NCI-H526 treated with DMSO at 0.1 percent for 48 hours (cell line): ENCODE measurements at regions not wholly inside any gene's neighbourhood (a gene's known extent, or its start where the extent isn't known, plus 50 kb on each side); places are given as distances from the start of the nearest gene placed in this dataset.

Experiments
- DNase-seq: peaks from one replicate; lab custom pipeline; 2025; lab: John Stamatoyannopoulos, UW

DNA sequence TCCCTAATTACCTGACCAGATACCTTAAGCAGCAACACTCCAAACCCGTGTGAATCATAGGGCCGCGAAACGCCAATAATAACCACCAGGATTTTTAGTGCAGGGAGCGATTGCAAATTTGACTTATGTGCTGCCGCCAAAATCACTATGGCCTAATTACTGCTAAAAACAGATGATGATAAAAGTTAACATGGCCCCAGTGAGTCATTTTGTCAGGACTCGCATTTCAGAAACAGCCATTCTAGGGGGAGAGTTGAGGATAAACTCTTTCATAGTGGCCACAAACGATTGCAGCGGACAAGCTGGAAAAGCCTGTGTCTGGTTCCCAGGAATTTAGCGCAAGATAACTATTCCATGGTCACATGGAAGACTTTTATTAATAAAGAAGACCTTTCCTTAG lies 103.4 kb downstream of the HLX start:
- DNase-seq: no peak

DNA sequence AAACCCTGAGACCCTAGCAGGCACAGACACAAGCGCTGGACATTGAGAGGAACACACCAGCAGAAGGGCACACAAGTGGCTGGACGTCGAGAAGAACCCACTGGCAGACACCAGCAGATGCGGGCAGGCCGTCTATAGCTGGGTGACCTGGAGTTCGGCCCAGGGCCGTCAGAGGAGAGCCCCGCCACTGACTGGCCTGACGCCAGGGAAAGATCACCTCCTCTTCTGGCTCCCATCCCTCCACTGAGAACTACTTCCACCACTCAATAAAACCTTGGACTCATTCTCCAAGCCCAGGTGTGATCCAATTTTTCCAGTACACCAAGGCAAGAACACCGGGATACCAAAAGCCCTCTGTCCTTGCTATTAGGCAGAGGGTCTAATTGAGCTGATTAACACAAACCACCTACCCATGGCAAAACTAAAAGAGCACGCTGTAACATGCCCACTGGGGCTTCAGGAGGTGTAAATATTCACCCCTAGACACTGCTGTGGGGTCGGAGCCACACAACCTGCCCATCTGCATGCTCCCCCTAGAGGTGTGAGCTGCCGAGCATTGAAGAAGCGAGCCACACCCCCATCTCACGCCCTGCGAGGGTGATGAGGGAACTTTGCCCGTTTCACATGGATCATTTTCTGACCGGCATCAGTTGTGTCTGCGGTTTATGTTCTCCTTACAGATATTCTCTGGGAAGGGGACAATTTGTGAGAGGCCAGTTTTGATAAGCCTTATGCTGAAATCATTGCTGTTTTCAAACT lies 104.8 kb downstream of the HLX start:
- DNase-seq: no peak

DNA sequence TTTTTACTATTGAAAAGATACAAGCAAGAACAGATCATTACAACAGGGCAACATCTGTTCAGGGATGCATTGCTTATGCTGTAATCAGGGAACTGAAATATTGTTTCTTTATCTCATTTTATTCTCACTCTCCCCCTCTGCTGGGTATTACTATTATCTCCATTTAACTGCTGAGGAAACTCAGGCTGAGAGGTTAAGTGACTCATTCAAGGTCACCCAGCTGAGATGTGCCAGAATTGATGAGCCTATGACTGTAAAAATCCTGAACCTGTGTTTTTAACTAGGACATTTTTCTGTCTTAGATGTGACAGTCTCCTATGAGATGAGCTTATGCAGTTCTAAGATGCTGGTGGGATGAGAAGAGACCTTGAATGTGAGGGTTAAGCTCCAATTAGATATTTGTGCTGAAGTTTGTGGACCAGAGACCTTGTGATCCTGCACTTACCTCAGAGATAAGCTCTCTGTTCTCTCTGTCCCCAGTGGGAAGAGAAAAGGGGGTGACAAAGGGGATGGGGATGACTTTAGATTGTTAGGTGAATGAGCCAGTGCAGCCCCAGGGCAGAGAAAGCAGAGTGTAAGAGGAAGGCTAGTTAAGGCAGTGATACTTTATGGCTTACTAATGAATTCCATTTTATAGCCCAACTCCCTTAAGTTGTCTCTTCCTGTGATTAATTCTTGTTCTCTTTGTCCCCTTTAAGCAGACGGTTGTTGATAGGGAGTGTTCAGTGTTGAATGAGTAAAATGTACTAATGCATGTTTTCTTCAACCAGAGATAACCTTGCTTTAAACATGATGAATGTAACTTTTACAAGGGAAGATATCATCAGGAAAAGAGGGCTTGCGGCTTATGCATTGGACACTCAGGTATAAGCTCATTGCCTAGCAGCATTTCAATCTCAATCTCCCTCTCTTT lies 111.4 kb downstream of the HLX start:
- DNase-seq: no peak

DNA sequence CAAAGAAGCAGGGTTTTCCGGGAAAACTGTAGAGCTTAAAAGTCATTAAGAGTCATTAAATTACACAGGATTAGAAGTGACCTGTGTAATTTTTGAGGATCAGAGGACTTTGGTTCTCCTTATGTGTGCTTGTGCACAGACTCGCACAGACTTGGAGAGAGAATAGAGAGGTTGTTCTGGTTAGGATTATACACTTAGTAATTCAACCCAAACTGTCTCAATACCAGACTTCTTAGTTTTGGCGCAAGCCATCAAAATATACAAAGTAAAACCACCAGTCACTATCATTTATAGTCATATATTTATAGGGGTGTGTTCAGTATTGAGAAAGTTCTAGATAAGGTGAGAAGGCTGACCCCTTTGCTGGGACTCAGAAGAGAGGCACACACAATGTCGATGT lies 112.3 kb downstream of the HLX start:
- DNase-seq: no peak

DNA sequence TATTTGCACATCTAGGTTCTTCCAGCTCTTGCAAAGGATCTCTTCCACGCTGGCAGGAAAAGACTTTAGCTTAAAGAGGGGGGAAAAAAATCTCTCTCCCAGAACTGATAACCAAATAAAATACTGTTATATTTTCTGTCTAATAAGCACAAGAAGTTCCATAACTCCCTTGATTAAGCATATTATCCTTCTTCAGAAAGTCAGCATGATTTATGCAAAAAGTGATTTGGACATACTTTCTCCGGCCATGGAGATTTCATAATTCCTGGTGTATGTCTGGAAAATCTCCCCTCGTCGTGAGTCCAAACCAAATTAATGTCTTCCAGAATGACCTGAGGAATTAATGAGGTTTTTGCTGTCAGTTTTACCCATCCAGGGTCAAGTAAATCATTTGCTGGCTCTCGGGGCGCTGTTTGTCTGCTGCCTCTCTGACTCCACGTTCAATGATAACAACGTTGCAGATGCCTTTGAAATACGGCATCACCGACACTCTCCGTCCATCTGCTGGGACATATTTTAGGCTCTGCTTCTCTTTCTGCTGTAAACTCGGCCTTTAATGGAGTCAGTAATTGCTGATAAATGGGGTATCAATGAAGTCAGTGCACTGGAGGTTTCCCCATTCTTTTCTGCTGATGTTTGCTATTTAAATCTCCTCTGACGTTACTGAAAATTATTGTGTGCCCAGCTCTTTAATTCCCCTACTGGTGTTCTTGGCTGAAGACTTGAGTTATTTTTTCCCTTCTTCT lies 112.9 kb downstream of the HLX start:
- DNase-seq: no peak

DNA sequence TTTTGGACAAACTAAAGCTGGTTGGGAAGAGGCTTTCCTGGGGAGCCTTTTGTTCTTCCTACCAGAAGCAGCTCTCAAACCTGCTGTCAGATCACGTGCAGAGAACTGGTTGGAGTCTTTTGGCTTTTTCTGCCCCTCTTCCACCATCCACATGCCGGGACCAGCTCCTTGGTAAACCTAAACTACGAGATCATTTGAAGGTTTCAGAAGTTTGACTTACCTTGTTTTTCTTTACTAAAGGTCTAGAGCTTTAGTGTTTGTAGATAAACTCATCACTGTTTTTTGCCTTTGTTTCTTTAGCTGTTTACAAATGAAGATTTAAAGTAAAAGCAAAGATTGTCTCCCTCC lies 113.4 kb downstream of the HLX start:
- DNase-seq: no peak

DNA sequence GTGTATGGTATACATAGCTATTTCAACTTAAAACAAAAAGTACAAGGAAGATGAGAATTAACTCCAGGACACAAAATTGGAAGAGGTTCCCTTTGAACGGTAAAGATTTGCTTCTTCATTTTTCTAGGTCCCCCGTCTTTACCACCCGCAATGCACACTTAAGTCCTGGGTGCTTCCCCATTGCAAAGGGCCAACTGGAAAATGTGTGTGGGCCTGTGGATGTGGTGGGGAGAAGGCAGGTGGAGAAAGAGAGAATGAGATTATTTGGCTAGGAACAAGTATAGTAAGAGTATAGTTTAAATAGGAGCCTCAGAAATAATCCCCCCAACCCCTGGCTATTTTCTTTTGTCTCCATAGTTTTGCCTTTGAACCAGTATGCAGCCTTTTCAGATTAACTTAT lies 115.4 kb downstream of the HLX start:
- no peak for DNase-seq

DNA sequence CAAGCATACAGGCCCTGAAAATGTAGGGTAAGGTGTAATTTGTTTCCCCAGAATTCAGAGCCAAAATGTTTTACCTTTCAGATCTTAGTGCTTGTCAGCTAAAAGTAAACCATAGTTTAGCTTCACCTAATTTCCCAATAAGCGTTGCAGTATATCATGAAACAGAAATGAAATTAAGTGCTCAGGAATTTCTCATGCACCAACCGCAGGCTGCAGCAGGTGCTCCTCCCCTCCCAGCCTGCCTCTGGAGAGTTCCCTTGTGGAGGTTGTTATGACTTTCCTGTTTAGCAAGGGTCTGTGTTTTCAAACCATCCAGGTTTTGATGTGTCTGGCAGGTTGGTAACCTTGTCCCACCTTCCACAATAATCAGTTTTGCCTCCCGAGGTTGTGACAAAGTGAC lies 118.5 kb downstream of the HLX start:
- no peak for DNase-seq

DNA sequence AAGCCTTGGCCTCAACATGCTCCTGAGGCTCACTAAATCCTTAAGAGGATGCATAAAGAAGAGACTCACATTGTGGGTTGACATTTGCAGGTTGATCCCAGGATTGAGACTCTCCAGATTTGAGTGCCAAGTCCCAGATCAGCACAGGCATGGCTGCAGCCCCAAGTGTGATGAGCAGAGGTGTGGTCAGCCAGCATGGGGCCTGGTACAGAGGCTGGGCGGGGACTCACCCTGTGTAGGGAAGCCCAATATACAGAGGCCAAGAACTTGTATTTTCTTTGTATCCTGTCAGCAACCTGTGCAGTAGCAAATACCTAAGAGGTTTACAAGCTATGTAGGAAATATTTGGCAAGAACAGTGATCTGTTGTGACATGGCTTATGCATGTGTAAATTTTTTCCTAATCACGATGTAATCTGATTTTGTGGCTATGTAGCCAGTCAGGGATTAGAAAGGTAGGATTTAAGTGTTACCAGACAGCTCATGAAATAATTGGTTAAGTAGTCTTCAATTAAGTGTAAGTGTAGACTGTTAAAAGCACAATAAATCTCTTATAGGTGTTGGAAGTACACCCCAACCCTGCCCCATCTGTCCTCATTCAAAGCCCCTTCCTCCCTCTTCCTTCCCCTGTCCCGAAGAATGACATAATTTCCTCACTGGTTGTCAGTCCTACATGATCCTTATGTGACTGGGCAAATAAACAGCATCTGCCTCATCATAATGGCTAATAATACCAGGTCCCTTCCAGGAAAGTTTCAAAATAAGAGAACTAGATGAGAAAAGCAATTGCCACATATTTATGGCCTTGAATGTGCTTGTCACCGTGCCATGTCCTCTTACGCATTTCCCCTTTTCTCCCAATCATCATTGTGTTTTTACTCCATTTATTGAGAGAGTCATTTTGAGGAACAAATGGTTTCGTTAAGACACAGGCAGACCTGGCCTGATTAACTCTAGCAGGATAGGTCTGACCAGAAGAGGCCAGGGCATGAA lies 120.9 kb downstream of the HLX start:
- DNase-seq: no peak

DNA sequence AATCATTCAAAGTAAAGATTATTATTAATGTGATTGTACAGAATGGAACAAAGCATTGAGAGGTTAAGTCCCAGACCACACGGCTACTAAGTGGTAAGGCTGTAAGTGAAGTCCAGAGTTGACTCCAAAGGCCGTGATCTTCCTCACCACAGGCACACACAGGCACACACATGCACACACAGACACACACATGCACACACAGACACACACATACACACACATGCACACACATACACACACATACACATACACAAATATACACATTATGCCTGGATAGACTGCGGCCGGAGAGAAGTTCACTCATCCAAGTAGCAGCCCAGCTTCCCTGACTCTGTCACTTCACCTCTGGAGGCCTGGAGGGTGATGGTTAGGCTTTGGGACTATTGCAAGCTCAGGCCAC lies 121.9 kb downstream of the HLX start:
- DNase-seq: no peak

DNA sequence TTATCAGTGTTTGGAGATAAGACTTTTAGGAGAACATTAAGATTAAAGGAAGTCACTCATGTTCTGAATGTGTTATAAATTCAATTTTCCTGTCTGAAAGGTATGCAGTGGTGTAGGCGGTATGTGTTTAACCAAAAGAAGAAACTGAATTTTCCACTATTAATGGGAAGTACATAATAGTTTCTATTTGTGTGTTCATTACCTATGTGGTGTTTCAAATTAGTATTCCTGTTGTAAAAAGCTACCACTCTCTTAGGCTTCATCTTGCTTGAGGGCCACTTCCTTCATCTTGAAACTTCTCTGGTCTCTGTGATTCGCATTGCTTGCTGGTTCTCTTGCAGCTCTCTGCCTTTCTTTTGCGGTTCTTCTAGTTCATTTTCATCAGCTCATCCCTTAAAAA lies 123.4 kb downstream of the HLX start:
- DNase-seq: no peak

DNA sequence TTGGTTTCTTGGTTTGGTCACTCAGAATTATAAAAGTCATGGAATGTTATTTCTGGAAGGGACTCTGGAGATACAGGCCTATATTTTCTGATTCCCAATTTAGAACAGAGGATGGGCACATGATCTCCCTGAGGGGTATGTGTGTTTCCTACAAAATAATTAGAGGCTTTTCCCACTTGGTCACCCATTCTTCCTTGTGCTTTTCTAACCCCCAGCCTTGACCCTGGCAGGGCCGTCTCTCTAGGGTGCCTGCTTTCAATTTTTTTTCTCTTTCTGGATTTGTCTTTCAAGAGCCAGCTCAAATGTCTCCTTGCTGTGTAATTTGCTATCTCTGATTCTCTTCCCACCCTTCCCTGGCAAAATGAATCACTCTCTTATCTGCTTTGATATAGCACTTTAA lies 131.9 kb downstream of the HLX start:
- DNase-seq: no peak

DNA sequence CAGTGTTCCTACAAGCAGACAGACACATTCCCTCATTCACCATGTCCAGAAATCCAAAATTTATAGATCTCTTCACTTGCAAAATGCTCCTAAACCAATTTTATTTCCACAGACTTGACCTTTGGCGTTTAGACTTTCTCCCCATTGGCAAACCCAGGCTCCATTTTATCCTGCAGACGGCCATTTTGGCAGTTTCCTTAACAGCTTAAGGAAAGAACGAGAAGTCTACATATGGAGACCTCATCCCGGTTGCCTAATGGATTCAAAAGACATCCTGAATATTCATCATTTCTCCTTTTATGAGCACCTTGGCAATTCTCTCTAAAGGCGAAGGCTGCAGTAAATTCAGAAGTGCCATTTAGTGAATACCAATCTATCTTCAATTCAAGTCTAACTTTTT lies 132.9 kb downstream of the HLX start:
- no peak for DNase-seq

DNA sequence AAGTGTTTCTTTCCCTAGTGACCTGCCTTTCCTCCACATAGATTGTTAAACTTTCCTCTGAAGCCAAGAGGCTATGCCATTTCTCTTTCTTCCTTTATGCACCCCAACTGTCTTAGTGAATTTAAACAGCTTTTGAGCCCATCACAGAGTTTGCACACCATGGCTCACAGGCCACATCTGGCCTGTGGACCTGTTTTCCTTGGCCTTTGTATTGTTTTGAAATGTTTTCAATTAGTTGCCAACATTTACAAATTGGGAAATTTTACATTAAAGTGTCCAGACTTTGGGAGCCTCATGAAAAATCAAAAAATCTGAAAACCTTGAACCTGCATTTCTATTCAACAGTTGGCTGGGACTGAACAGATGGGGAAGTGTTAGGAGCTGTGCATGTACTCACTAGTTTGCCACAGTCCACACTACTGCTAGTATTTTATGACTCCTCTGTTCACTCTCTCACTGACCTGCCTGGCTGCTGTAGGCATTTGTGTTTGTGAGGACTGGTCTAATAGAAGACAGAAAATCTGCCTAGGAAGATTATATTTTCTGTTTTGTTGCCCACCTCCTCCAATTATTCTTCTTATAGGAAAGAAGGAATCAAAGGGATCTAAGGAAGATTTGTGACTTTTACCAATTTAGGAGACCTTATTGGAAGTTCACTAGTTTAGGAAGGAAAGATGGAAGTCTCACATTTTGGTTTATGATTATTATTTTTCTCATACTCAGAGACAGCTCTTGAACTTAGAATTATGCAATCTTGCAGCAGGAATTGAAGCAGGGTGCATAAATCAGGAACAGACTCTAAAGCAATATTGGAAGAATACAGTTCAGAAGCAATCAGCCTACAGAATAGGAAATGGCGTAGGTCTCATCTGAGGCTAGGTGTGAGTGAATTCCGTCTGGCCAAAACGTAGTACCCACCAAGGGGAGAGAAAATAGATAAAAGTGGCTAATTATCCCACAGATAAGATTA lies 134.7 kb downstream of the HLX start:
- no peak for DNase-seq

DNA sequence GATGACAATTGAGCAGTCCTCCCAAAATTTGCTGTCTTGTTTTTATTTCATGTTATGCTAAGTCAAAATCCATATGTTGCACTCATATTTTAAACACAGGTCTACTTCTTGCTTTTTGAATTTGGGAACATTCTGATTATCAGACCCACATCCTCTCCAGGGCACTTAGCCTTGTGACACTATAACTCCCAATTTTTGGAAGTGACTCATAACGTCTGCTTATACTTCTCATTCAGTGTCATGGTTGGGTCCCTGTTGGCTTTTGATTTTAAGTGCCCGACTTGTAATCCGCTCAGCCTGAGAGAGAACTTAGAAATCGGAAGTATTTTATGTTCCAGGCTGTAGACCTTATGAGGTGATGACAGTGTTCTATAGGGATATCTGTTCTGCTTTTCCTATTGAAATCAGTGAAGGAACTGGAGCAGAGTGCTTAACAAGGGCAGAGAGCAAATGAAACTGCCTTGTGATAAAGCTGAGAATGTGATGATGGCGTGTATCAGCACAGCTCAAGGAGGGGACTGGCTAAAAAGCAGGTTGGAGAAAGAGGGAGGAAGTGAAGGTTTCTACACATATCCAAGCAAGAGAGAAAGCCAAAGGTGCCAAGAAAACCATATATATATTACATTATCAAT lies 136.0 kb downstream of the HLX start:
- DNase-seq: no peak

DNA sequence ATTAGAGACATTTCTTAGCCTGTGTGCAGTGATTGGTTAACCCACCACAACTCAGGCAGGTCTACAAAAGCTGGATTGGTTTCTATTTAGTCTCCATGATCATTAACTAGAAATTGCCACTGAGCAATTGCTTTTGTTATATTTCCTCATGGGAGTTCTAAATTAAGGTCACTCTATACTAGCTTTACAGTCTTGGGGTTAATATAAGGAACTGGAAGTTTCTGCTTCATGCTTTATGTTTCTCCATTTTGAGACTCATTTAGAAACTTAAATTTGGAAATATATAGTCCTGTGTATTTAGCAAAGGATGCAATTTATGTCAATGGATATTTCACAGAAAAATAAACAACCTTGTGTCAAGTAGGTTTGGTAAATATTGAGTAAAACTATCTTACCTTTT lies 137.5 kb downstream of the HLX start:
- no peak for DNase-seq

DNA sequence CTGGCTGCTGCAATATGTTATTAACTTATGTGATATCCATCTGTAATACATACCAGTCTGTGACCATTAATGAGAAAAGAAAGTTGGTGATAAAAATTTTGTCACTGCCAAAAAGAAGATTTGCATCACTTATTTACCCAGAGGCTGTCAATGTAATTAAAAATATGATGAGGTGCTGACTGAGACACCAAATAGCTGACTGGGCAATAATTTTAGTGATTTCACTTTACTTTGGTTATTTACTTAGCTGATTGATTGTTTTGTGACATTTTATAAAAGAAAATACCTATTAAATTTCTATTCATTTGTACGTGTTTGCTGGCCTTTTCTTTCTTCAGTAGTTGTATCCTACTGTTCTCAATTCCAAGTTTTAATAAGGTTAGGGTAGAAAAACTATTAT lies 139.2 kb downstream of the HLX start:
- DNase-seq: no peak

DNA sequence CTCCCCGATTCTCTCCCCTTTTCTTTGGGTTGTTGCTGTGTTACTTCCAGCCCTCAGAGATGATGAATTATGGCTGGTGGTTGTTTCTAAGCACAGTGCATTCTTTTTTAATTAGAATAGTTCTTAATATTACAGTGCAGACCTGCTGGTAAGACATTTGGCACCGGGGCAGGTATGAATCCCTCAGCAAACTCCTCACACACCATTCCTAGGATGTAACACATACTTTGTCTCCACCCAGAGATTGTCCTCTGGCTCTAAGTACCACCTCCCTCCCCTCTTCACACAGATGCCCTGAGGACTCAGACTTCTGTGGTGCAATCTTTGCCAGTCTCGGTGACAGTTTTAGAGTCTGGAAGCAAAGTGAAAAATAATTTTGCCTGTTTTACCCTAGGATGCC lies 143.1 kb downstream of the HLX start:
- DNase-seq: no peak

DNA sequence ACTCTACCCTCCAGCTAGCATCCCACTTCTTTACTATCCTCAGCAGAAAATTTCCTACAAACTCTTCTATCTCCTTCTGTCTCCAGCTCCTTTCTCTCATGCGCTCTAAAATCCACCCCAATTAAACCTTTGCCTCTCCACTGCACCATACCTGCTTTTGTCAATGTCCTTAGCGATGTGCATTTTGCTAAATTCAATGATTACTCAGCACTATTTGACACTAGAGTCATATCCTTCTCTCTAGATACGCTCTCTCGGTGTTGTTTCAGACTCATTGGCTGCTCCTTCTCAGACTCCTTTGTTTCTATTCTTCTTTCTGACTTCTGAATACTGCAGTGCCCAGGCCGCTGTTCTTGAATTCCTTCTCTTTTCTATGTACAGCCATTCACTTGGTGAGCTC lies 144.2 kb downstream of the HLX start:
- no peak for DNase-seq

DNA sequence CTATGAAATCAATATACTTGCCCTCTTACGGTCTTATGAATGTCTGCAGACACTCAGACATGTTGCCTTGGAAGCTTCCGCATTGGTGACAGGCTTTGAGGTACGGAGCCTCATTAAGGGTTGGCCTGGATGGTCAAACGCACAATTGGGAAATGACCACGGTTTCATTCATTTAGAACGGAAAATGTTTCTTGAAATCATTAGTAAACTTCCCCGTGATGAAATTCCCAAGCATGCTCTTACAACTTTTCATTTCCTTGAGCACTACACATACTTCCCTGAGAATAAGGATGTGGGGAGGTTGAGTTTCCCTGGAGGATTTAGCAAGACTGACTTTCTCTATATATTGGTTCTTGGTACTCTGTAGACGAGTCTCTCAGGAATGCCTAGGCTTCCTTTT lies 146.3 kb downstream of the HLX start:
- DNase-seq: no peak
